HG03460 (cell line): ENCODE measurements at regions not wholly inside any gene's neighbourhood (a gene's known extent, or its start where the extent isn't known, plus 50 kb on each side); places are given as distances from the start of the nearest gene placed in this dataset.

ENCODE experiments used
- ATAC-seq: cut with Tn5 transposase; IDR thresholded peaks from one replicate; pipeline ENCODE4 v1.9.1; 2021; ENCODE audit not compliant: unreplicated experiment

GRCh38 chr15:96514607-96515285 lies 184.2 kb downstream of the NR2F2 start:
- ATAC-seq, result no peak

- no peak for ATAC-seq
Measured at GRCh38 chr15:96515371-96515770, 184.9 kb downstream of the NR2F2 start.

- no peak for ATAC-seq
Measured at GRCh38 chr15:96521386-96521785, 190.9 kb downstream of the NR2F2 start.

- ATAC-seq, result no peak
Measured at GRCh38 chr15:96524676-96525417, 194.3 kb downstream of the NR2F2 start.

- no peak for ATAC-seq
Measured at GRCh38 chr15:96535148-96535547, 204.6 kb downstream of the NR2F2 start.

GRCh38 chr15:96538491-96538890 lies 208.0 kb downstream of the NR2F2 start:
- no peak for ATAC-seq

GRCh38 chr15:96540283-96540682 lies 209.8 kb downstream of the NR2F2 start:
- ATAC-seq, result no peak

- no peak for ATAC-seq
Measured at GRCh38 chr15:96542130-96542770, 211.8 kb downstream of the NR2F2 start.

- no peak for ATAC-seq
Measured at GRCh38 chr15:96544162-96544756, 213.8 kb downstream of the NR2F2 start.

- no peak for ATAC-seq
Measured at GRCh38 chr15:96549136-96549535, 218.6 kb downstream of the NR2F2 start.

GRCh38 chr15:96551196-96551595 lies 220.7 kb downstream of the NR2F2 start:
- no peak for ATAC-seq

GRCh38 chr15:96551722-96552121 lies 221.2 kb downstream of the NR2F2 start:
- no peak for ATAC-seq

GRCh38 chr15:96553006-96553405 lies 222.5 kb downstream of the NR2F2 start:
- ATAC-seq, result no peak

- no peak for ATAC-seq
Measured at GRCh38 chr15:96553451-96553850, 223.0 kb downstream of the NR2F2 start.

- no peak for ATAC-seq
Measured at GRCh38 chr15:96553931-96554330, 223.4 kb downstream of the NR2F2 start.

GRCh38 chr15:96554541-96554940 lies 224.0 kb downstream of the NR2F2 start:
- ATAC-seq, result no peak

GRCh38 chr15:96559087-96559486 lies 228.6 kb downstream of the NR2F2 start:
- no peak for ATAC-seq

- ATAC-seq, result no peak
Measured at GRCh38 chr15:96559631-96560030, 229.1 kb downstream of the NR2F2 start.

GRCh38 chr15:96560246-96560895 lies 229.9 kb downstream of the NR2F2 start:
- ATAC-seq, result no peak

- no peak for ATAC-seq
Measured at GRCh38 chr15:96561593-96561992, 231.1 kb downstream of the NR2F2 start.

- no peak for ATAC-seq
Measured at GRCh38 chr15:96564546-96564945, 234.0 kb downstream of the NR2F2 start.
